ENCODE measurements at regions not wholly inside any gene's neighbourhood (a gene's known extent, or its start where the extent isn't known, plus 50 kb on each side); places are given as distances from the start of the nearest gene placed in this dataset.

GRCh38 chr4:24212642-24213041 is 322.8 kb upstream of the PPARGC1A start:
- TF ChIP-seq E2F6 (IDR thresholded peaks at IDR 0.05) (no peak), ATF3 (IDR thresholded peaks at IDR 0.05; ENCODE audit: insufficient read depth, low read depth, low read length) (no peak), CTCF (IDR thresholded peaks at IDR 0.05; ENCODE audit: control extremely low read depth in 1 of 3, insufficient read depth in 1 of 3, low read depth in 1 of 3, low read length in 3 of 3) (no peak), FOSL1 (IDR thresholded peaks at IDR 0.05; ENCODE audit: insufficient read depth, low read depth, low read length) (no peak), RAD21 (IDR thresholded peaks at IDR 0.05 in 1 of 2, conservative IDR thresholded peaks at IDR 0.05 in 1 of 2; ENCODE audit: low read depth in 2 of 2, low read length in 2 of 2) (no peak), EZH2 (IDR thresholded peaks at IDR 0.05; ENCODE audit: low read depth, low read length, severe bottlenecking) (no peak), EP300 (IDR thresholded peaks at IDR 0.05; ENCODE audit: borderline replicate concordance in 1 of 2, low read depth in 2 of 2, low read length in 2 of 2) (no peak), MAFK (IDR thresholded peaks at IDR 0.05; ENCODE audit: low read depth, low read length) (no peak), ZNF274 (IDR thresholded peaks at IDR 0.05; ENCODE audit: borderline replicate concordance, extremely low read depth, low read length) (no peak), POLR2AphosphoS5 (IDR thresholded peaks at IDR 0.05; ENCODE audit: low read depth, low read length) (no peak), TCF12 (IDR thresholded peaks at IDR 0.05; ENCODE audit: low read depth, low read length) (no peak), KDM1A (IDR thresholded peaks at IDR 0.05; ENCODE audit: borderline replicate concordance, low read length) (no peak), RFX5 (IDR thresholded peaks at IDR 0.05; ENCODE audit: borderline replicate concordance, low read depth, low read length) (no peak), POLR2A (IDR thresholded peaks at IDR 0.05; ENCODE audit: control extremely low read depth in 1 of 2, low read depth in 2 of 2, low read length in 2 of 2) (no peak)
